Amygdala (tissue), 56 donors: ENCODE measurements at regions not wholly inside any gene's neighbourhood (a gene's known extent, or its start where the extent isn't known, plus 50 kb on each side); places are given as distances from the start of the nearest gene placed in this dataset.

Source experiments
- DNase-seq, 56 donors: peaks; one replicate each; lab custom pipeline; 2025; lab: John Stamatoyannopoulos, UW

DNA sequence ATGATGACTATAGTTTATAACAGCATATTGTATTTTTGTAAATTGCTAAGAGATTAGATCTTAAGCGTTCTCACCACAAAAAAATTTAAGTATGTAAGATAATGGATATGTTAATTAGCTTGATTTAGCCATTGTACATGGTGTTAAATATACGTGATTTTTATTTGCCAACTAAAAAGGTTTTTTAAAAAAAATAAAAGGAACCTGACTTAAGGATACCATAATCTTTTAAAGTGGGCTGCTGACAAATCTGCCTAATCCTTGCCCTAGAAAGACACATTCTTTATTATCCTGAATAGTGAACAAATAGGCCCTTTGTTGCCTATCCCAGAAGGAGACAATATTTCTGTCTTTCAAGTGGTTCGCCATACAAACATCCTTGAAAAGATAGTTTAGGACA, 94.6 kb upstream of the FAM47C start:
- DNase-seq: no peak

DNA sequence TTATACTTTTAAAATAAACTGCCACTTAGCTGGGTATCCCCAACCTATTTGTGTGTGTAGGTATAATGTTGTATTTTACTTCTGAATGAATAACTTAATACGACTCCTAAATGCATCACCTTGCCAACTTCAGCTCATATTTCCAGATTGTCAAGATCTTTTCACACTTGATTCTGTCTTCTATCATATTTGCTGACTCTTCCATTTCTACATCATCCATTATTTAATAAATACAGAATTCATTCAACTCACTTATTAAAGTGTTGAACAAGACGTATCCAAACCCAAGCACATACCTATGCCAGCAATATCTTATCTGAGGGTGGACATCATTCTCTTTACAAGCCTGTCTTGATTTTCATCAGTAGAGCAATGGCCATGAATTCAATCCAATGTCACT, 91.2 kb upstream of the FAM47C start:
- no peak for DNase-seq

DNA sequence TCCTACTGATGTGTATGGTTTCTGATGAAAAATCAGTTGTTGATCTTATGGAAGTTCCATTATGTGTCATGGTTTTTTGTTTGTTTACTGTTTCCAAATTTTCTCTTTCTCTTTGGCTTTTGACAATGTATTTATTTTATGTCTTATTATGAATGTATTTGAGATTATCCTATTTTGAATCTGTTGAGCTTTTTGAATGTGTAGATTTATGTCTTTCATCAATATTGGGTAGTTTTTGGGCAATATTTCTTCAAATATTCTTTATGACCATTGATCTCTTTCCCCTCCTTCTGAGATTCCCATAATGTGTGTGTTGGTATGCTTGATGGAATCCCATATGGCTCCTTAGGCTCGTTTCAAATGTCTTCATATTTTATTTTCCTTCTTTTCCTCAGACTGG, 80.5 kb upstream of the FAM47C start:
- no peak for DNase-seq

DNA sequence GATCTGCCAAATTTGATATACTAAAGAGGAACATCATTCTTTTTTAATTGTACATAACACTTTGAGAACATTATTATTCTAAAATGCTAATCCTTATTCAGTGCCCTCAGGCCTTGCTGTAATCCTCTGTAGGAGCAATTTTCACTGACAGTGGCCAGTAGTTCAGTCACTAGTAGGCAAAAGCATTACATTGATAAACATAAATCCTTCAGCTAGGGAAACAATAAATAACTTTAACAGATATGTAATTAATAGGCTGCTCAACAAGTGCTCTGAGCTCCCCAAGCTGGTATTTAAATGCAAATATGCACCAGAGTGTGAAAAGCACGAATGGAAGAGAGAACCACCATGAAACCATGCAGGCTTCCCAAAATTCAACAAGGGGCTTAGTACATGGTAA, 77.7 kb upstream of the FAM47C start:
- no peak for DNase-seq

DNA sequence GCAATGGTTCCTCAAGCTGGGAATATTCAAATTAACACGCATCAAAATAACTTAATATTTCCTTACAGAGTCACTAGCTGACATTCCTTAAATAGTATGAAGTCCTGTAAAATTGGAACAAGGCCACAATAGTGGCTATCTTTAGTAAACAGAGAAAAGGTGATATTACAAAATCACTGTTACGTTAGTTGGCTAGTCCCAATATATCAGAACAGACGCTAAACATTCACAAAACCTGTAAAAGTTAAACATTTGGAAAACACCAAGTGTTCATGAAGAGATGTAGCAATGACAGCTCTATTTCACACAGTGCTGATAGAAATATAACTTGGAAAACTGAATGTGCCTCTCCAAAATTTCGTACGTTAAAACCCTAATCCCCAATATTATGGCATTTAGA, 61.0 kb upstream of the FAM47C start:
- DNase-seq: no peak

DNA sequence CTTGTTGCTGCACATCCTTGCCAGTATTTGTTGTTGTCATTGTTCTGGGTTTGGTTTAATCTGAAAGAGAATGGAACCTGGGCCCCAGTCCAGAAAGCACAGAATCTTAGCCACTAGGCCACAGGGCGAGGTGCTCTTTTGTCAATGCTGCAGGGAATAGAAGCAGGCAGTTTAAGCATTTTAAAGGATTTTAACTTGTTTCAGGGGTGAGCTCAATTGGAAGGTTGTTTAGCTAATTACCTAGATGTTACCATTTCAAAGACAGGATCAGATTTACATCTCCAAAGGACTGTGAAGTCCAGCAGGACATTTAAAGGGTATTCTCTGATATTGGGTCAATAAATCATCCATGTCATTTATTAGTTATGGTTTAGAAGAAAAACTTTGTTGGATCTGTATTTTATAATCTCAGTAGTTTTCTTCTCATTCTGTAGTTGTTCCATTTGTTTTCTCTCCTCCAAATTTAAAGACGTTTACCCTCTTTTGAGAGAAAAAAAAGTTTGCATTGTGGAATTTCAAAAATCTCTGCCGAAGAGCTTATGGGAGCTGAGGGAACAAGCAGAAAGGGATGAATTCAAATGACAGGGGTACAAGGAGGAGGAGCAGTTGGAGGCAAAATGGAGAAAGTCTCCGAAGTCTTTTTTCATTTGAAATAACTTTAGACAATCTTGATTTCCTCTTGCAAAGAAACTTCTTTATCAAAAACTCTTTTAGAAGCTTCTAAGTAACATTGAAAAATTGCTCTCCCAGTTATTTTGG, 57.5 kb upstream of the FAM47C start:
- DNase-seq: no peak

DNA sequence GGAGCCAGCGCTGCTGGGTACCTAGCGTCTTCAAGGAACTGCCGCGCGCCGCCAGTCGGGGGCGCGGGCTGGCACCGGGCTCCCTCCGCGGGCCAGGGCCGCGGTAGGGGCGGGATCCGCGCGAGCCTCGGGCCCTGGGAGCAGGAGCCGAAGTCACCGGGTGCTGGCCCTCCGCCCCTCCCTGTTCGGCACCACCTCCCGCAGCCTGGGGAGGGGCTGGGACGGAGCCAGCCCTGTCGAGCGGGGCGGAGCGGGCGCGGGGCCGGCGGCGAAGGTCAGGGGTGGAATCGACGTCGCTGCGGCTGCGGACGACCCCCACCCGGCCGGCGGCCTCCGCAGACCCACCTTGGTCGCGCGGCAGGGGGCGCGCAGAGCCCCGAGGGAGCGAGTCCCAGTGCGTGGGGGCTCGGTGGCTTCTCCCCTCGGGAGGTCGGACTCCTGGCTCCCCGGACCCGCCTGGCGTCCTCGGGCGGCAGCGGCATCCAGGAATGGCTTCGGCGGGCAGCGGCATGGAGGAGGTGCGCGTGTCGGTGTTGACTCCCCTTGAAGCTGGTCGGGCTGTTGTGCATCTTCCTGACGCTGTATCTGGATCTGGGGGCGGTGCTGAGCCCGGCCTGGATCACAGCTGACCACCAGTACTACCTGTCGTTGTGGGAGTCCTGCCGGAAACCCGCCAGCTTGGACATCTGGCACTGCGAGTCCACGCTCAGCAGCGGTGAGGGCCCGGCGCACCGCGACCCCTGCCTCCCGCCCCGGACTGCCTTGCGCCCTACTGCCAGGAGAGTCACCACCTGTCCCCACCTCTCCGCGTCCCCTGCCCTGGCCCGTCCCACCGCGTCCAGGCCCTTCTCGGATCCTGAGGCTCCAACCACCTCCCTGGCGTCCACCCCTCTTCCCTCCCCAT, 50.5 kb upstream of the FAM47C start:
- DNase-seq: peak in 2 of 56 donors; percentile 0 to 6
